Heart right ventricle (tissue), 16 donors: ENCODE measurements at regions not wholly inside any gene's neighbourhood (a gene's known extent, or its start where the extent isn't known, plus 50 kb on each side); places are given as distances from the start of the nearest gene placed in this dataset.
A peak's percentile ranks its signal among the peaks of the same experiment; 100 is the strongest.

Source experiments
- ATAC-seq, 8 donors: fragments of 200-7000 bp; cut with Tn5 transposase; one replicate each; pipeline ENCODE4 v1.9.1; 2020; ENCODE audit warnings: mild to moderate bottlenecking in 8 of 8, moderate library complexity in 8 of 8, moderate number of reproducible peaks in 1 of 8
- DNase-seq, 2 donors: peaks; one replicate each; pipeline ENCODE4 v3.0.0-alpha.2; 2020
- H3K27ac ChIP-seq, 10 donors: fragments of 200-600 bp; sonication (generic) in 2 of 10; one replicate each; pipeline versions ENCODE4 v1.5.0 to v1.8.0; 2020 to 2022; ENCODE audit warnings: mild to moderate bottlenecking in 3 of 10
- H3K27me3 ChIP-seq, 7 donors: fragments of 200-600 bp; one replicate each; pipeline ENCODE4 v1.8.0; 2021 to 2022; ENCODE audit warnings: mild to moderate bottlenecking in 2 of 7
- H3K36me3 ChIP-seq, 9 donors: fragments of 200-600 bp; sonication (generic) in 1 of 9; one replicate each; pipeline versions ENCODE4 v1.5.0 to v1.8.0; 2020 to 2022; ENCODE audit warnings: mild to moderate bottlenecking in 2 of 9
- H3K4me1 ChIP-seq, 9 donors: fragments of 200-600 bp; sonication (generic) in 1 of 9; one replicate each; pipeline versions ENCODE4 v1.5.0 to v1.8.0; 2020 to 2022; ENCODE audit warnings: mild to moderate bottlenecking in 4 of 9
- H3K4me3 ChIP-seq, 10 donors: fragments of 200-600 bp; sonication (generic) in 2 of 10; one replicate each; pipeline versions ENCODE4 v1.5.0 to v1.8.0; 2020 to 2022; ENCODE audit warnings: mild to moderate bottlenecking in 7 of 10, moderate library complexity in 2 of 10
- H3K9me3 ChIP-seq, 11 donors: fragments of 200-600 bp in 10 of 11; sonication (generic) in 2 of 11; one replicate each; pipeline versions ENCODE4 v1.5.0 to v1.8.0; 2013 to 2022; ENCODE audit warnings: mild to moderate bottlenecking in 2 of 11, control low read depth in 1 of 11, moderate library complexity in 1 of 11
- WGBS, 2 donors: extraction: QIAGEN DNeasy Blood & Tissue Kit; methylation state at CpG; one replicate each; pipeline ENCODE4 v1.1.7; 2013; ENCODE audit warnings: inconsistent platforms in 1 of 2; 5-methylcytosine and 5-hydroxymethylcytosine counted together
- intact Hi-C, 10 donors: fragments of 100-400 bp; cut with DNase I; formaldehyde crosslinking; loops; one replicate each; pipeline versions ENCODE4 v1.11.1 to v1.14.2; 2022
- TF ChIP-seq, protein P1 (sequence below), 9 donors: fragments of 200-600 bp; sonication (generic) in 2 of 9; IDR thresholded peaks; one replicate each; pipeline versions ENCODE4 v1.5.0 to v1.8.0; 2021 to 2022; ENCODE audit warnings: antibody characterized with exemption in 9 of 9, mild to moderate bottlenecking in 5 of 9, moderate library complexity in 1 of 9
- donor health status: Arrhythmogenic right ventricular cardiomyopathy.
- donor health status: ischemic (EF 13 %, LVEDD 7.1; RV severe dilation, severe dysfunction).
- donor health status: healthy with polysubstance abuse.
- donor health status: DM: no; HTN: yes; CAD: no.
- donor health status: DM: no; HTN: no; CAD: no.
- donor health status: ischemic (EF 25% LVEDD 6.9; RV normal size, moderate dysfunction).
- donor health status: ischemic (EF 25% LVEDD 5.7; RV mildly dilated, moderate dysfunction).
- donor health status: healthy.
- donor health status: DM: yes; HTN: yes; CAD: no.
- donor health status: Ischemic cardiomyopathy.
- donor health status: ischemic (EF 35%, LVEDD 5.7; RV mildly dilated, moderate dysfunction).
- donor health status: nonischemic (EF 11% LVEDD 7.7; RV severe dilation, severe dysfunction).
- donor health status: DM: yes; HTN: yes; CAD: no.
- donor health status: PGD.
- donor health status: ischemic (EF 29% LVEDD 5.4; RV normal size, mild dysfunction).
- donor health status: nonischemic (EF 23%, LVEDD 6.1; RV moderate dilation, normal function).

DNA sequence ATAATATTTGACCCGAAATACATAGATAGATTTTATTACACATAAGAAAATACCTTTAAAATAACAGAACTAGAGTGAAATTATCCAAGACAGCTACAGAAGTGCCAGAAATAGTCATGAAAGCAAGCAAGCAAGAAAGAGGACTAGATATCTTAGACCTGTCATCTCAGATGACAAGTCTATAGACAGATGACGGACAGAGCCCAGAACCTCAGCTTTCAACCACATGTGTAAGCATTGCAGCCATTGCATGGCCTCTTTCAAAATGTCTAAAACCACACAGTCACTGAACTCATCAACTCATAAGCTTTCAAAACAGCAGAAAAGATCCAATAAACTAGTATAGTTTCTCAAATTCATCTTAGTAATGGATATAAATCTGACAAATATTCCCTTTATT, 59.8 kb upstream of the FHIT start:
- no peak overlapping the region for H3K27ac ChIP-seq
- H3K36me3 ChIP-seq: no peaks in the 10 kb centered on the region
- TF ChIP-seq, protein P1, sequence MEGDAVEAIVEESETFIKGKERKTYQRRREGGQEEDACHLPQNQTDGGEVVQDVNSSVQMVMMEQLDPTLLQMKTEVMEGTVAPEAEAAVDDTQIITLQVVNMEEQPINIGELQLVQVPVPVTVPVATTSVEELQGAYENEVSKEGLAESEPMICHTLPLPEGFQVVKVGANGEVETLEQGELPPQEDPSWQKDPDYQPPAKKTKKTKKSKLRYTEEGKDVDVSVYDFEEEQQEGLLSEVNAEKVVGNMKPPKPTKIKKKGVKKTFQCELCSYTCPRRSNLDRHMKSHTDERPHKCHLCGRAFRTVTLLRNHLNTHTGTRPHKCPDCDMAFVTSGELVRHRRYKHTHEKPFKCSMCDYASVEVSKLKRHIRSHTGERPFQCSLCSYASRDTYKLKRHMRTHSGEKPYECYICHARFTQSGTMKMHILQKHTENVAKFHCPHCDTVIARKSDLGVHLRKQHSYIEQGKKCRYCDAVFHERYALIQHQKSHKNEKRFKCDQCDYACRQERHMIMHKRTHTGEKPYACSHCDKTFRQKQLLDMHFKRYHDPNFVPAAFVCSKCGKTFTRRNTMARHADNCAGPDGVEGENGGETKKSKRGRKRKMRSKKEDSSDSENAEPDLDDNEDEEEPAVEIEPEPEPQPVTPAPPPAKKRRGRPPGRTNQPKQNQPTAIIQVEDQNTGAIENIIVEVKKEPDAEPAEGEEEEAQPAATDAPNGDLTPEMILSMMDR (IDR thresholded peaks at IDR 0.05): no peak
- intact Hi-C loops: no loop called here
- DNase-seq: no peak
- H3K4me3 ChIP-seq: no peak overlapping the region
- peaks cover 0 to 14% (median under 1%) of the 10 kb centered on the region in 7 donors for H3K27me3 ChIP-seq
- peaks cover 0 to 2% (median 0%) of the 10 kb centered on the region in 11 donors for H3K9me3 ChIP-seq
- no peak for ATAC-seq
- H3K4me1 ChIP-seq: no peaks in the 10 kb centered on the region
- WGBS, 2 donors: 71 to 75% methylated on average over 2 of the region's 2 CpGs

GRCh38 chr3:61315871-61316270, 64.6 kb upstream of the FHIT start:
- Histone ChIP-seq H3K27ac (no peak overlapping the region), H3K4me3 (no peak overlapping the region), H3K9me3 (no peaks in the 10 kb centered on the region), H3K27me3 (peaks cover 0 to 18% (median 4%) of the 10 kb centered on the region in 7 donors), H3K36me3 (no peaks in the 10 kb centered on the region), H3K4me1 (no peaks in the 10 kb centered on the region)
- DNase-seq (peak in 1 of 2 donors; percentile 14), ATAC-seq (peak in 3 of 8 donors; percentile 20 to 77 (median 73))
- TF ChIP-seq, protein P1 (IDR thresholded peaks at IDR 0.05): no peak
- intact Hi-C loops: no loop called here
- 22 to 31% methylated on average over 3 of the region's 3 CpGs for WGBS, 2 donors

- WGBS, 2 donors: 63 to 64% methylated on average over 3 of the region's 3 CpGs
- Histone ChIP-seq H3K9me3 (no peaks in the 10 kb centered on the region), H3K27me3 (peaks cover 0 to 5% (median 0%) of the 10 kb centered on the region in 7 donors), H3K36me3 (no peaks in the 10 kb centered on the region), H3K4me1 (peaks cover 0 to 3% (median 0%) of the 10 kb centered on the region in 9 donors), H3K27ac (no peak overlapping the region), H3K4me3 (no peak overlapping the region)
- TF ChIP-seq, protein P1 (IDR thresholded peaks at IDR 0.05): no peak
- ATAC-seq: no peak
- intact Hi-C loops: no loop called here
- peak in 1 of 2 donors; percentile 20 for DNase-seq
Measured at GRCh38 chr3:61323094-61323493, 71.8 kb upstream of the FHIT start.

- TF ChIP-seq, protein P1 (IDR thresholded peaks at IDR 0.05): no peak
- no peaks in the 10 kb centered on the region for H3K27me3 ChIP-seq
- no peaks in the 10 kb centered on the region for H3K36me3 ChIP-seq
- H3K9me3 ChIP-seq: peaks cover 0 to 5% (median 0%) of the 10 kb centered on the region in 11 donors
- ATAC-seq: no peak
- 92 to 94% methylated on average over 5 of the region's 5 CpGs for WGBS, 2 donors
- H3K4me1 ChIP-seq: no peaks in the 10 kb centered on the region
- no peak for DNase-seq
- no peak overlapping the region for H3K4me3 ChIP-seq
- H3K27ac ChIP-seq: no peak overlapping the region
- intact Hi-C loops: no loop called here
Measured at GRCh38 chr3:61331929-61332552, 80.8 kb upstream of the FHIT start.
